HG03575 (cell line): ENCODE measurements at regions not wholly inside any gene's neighbourhood (a gene's known extent, or its start where the extent isn't known, plus 50 kb on each side); places are given as distances from the start of the nearest gene placed in this dataset.
"Not testable (repeated sequence)": the region's sequence is repeated elsewhere in the genome, so short reads cannot be mapped to it uniquely, and the experiment has no call there.

Experiments used
- ATAC-seq: cut with Tn5 transposase; IDR thresholded peaks from one replicate; pipeline ENCODE4 v1.9.1; 2021; ENCODE audit not compliant: unreplicated experiment, insufficient number of reproducible peaks, low FRiP score; ENCODE audit errors: extremely low read depth

DNA sequence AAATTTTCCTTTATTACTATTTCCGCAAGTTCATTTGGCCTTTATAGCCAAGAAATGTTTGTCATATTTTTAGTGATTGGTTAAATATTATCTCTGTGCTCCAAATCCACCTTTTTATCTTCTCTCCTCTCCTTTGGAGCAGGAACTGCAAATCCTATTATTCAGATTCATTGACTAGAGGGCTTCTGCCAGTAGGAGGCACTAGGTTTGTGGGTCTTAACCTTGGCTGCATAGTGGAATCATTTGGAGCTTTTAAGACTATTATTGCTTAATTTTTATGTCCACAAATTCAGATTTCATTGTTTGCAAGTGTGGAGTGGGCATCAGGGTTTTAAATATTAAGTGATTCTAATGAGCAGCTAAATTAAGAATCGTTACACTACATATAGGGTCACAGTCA lies 75.3 kb upstream of the SYT10 start:
- no peak for ATAC-seq

GRCh38 chr12:33519566-33519965 lies 79.9 kb upstream of the SYT10 start:
- ATAC-seq = no peak

GRCh38 chr12:33520505-33521302 lies 81.1 kb upstream of the SYT10 start:
- not testable (repeated sequence) for ATAC-seq

DNA sequence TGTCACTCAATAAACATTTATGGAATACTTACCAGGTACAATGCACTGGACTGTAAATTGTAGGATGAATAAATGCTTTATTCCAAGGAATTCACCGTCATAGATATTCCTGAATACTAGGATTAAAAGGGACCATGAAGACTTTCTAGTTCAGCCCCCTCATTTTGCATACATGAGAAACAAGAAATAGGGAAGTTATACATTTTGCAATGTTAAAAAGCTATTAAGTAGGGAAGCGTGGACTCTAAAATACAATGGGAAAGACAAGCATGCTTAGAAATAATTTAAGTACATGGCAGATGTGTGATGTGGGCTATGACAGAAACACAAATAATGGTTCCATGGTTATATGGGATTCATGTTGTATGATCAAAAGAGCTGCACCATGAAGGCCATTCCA lies 89.4 kb upstream of the SYT10 start:
- ATAC-seq = no peak

GRCh38 chr12:33529810-33530209 lies 90.2 kb upstream of the SYT10 start:
- no peak for ATAC-seq

DNA sequence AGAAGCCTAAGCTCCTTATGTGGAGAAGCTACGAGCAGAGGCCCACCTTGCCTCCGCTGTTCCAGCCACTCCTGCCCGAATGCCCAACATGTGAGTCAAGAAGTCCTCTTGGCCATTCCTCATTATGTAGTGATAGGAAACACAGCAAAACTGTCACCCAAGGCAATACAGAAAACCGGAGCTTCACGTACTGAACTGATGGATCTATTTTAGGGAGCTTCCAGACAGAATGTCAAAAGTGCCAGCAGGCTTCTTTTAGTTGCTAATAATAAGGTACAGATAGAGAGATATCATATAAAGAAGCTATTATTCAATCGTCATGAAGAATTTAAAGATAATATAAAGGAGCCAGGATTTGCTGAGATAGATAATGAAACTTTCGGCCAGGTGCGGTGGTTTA lies 91.6 kb upstream of the SYT10 start:
- ATAC-seq = no peak

DNA sequence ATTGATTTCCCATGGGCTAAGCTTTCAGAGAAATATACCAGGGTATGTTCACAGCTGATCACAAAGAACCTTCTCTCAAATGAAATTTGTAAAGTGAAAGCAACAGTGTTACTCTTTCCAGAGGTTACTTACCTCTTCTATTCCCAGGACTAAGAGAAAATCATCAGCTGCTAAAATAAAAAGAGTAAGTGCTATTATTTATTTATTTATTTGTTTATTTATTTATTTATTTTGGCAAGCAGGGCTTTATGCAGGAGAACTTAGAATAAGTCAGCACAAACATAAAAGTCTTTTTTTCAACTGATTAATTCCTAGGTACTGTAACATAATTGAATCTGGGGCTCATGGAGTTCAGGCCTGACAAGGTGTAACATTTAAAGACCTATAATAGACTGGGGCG lies 93.9 kb upstream of the SYT10 start:
- ATAC-seq = no peak

- ATAC-seq = no peak
Measured at GRCh38 chr12:33536431-33536830, 96.8 kb upstream of the SYT10 start.

GRCh38 chr12:33546004-33546403 lies 106.4 kb upstream of the SYT10 start:
- no peak for ATAC-seq

GRCh38 chr12:33547084-33547483 lies 107.5 kb upstream of the SYT10 start:
- no peak for ATAC-seq

- ATAC-seq = not testable (repeated sequence)
Measured at GRCh38 chr12:33550214-33550613, 110.6 kb upstream of the SYT10 start.

DNA sequence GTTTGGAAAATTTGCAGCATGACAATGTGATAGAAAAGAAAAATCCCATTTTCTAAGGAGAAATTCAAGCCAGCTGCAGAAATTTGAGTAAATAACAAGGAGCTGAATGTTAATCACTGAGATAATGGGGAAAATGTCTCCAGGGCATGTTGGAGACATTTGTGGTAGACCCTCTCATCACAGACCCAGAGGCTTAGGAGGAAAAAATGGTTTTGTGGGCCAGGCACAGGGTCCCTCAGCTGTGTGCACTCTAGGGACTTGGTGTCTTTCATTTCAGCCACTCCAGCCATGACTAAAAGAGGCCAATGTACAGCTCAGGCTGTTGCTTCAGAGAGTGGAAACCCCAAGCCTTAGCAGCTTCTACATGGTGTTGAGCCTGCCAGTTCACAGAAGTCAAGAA lies 111.4 kb upstream of the SYT10 start:
- no peak for ATAC-seq

DNA sequence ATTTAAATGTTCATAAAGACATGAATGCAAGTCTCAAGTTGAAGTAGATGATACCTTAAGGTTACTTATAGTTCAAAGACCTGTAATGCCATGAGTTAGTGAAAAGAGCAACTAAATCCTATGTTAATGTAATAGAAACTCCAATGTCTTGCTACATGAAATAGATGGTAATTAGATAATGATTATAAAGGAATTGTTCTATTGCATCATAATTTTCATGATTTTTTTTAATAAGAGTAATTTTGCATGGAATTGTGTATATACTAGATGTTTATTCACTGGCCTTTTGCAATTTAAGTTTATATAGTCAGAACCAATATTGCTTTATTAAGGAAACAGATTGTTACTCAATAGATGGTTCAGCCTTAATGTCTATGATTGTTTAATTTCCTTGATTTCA lies 115.5 kb upstream of the SYT10 start:
- ATAC-seq = no peak

- no peak for ATAC-seq
Measured at GRCh38 chr12:33560653-33561208, 121.1 kb upstream of the SYT10 start.

GRCh38 chr12:33562401-33562800 lies 122.8 kb upstream of the SYT10 start:
- ATAC-seq = no peak

DNA sequence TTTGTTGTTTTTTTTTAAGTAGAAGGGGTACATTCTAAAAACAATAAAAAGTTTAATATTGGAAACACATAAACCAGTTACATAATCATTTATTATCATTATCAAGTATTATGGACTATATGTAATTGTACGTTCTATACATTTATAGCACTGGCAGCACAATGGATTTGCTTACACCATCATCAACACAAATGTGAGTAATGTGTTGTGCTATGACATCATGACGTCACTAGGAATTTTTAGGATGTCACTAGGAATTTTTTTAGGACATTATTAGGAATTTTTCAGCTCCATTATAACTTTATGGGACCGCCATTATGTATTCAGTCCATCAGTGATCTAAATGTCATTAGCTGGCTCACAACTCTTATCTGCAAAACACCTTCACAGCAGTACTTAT lies 126.8 kb upstream of the SYT10 start:
- no peak for ATAC-seq

- ATAC-seq = no peak
Measured at GRCh38 chr12:33575346-33575745, 135.7 kb upstream of the SYT10 start.

- no peak for ATAC-seq
Measured at GRCh38 chr12:33581613-33582122, 142.0 kb upstream of the SYT10 start.

DNA sequence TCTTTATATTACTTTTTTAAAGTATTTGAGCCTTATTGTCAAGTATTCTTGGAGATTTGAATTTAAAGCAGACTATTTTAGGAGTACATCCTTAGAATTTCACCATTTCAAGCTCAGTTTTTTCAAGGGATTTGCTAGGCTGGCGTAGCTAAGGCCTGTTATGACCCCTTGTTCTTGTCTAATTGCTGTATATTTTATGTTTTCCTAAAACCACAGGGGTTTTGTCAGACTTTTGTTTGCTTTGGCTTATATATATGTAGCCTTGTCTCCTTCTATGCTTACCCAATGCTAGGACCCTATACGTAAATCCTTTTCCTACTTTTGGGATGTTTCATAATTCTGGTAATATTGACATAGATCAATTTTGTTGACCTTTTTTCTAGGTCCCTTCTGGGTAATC lies 147.0 kb upstream of the SYT10 start:
- ATAC-seq = no peak

- ATAC-seq = no peak
Measured at GRCh38 chr12:33587354-33587753, 147.7 kb upstream of the SYT10 start.
